NCI-H128 (cell line): ENCODE measurements at regions not wholly inside any gene's neighbourhood (a gene's known extent, or its start where the extent isn't known, plus 50 kb on each side); places are given as distances from the start of the nearest gene placed in this dataset.
"Not testable (repeated sequence)": the region's sequence is repeated elsewhere in the genome, so short reads cannot be mapped to it uniquely, and the experiment has no call there.

Source experiments
- DNase-seq: peaks from one replicate; lab custom pipeline; 2025; ENCODE audit not compliant: unreplicated experiment; lab: John Stamatoyannopoulos, UW

DNA sequence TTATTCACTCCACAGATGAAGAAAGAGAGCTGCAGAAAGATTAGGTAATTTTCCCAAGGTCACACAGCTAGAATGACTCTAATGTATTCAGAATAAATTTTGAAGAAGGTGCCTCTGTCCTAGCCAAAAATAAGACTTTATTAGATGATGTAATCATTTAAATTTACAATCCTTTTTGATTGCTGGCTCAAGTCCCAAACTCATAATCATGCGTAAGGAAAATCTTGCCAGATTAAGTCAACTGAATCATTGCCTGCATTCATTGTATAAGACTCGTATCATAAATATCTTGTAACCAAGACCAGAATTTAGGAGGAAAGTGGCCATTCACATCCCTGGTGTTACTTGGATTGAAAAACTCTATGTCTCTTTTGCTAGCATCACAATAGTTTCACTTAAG lies 53.1 kb upstream of the STK39 start:
- DNase-seq, result no peak

DNA sequence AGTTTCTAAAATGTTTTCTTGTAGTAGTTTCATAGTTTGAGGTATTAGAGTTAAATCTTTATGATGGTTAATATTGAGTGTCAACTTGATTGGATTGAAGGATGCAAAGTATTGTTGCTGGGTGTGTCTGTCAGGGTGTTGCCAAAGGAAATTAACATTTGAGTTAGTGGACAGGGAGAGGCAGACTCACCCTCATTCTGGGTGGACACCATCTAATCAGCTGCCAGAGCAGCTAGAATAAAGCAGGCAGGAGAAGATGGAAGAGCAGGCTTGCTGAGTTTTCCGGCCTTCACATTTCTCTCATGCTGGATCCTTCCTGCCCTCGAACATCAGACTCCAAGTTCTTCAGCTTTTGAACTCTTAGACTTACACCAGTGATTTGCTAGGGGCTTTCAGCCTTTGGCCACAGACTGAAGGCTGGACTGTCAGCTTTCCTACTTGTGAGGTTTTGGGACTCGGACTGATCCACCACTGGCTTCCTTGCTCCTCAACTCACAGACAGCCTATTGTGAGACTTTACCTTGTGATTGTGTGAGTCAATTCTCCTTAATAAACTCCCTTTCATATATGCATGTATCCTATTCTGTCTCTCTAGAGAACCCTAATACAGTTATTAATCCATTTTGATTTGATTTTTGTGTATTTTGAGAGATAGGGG lies 56.8 kb upstream of the STK39 start:
- no peak for DNase-seq

DNA sequence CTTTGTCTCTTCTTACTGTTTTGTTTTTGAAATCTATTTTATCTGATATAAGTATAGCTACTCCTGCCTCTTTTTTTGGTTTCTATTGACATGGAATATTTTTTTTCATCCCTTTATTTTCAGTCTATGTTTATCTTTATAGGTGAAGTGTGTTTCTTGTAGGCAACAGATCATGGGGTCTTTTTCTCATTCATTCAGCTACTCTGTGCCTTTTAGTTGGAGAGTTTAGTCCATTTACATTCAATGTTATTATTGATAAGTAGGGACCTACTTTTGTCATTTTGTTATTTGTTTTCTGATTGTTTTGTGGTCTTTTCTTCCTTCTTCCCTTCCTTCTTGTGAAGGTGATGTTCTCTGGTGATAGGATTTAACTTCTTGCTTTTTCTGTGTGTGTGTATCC lies 60.0 kb upstream of the STK39 start:
- no peak for DNase-seq

DNA sequence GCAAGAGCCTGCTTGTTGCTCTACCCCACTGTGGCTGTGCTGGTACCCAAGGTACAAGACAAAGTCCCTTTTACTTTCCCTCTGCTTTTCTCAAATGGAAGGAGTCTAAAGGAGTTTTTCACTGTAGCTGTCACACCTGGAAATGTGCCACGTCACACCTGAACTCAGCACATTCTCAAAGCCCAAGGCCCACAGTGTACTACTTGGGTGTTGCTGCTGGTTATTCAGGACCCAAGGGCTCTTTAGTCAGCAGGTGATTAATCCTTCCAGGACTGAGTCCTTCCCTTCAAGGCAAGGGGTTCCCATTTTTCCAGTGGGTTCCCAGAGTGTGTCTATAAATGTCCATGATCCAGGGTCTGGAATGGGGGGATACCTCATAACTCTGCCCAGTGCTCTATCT lies 63.2 kb upstream of the STK39 start:
- no peak for DNase-seq

DNA sequence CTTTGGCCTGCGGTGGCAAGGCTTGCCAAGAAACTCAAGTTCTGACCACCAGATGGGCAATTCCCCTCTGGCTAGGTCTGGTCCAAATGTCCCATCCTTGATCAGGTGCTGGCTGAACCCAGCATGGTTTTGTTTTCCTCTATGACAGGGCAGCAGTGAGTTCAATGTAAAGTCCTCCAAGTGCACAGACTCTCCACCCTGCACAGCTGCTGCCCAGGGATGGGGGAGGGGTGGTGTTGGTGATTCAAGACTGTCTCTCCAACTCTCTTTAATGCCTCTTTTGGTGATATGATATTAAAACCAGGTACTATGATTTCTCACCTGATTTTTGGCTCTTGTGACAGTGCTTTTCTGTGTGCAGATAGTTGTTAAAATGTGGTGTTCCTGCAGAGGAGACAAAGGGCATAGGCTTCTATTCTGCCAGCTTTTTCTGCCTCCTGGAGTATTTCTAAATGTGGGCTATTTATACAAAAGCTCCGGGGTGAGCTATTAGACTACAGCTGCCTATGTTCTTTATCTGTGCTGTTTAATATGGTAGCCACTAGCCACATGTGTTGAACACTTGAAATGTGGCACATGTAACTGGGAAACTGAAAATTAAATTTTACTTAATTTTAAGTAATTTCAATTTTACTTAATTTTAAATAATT lies 64.0 kb upstream of the STK39 start:
- DNase-seq, result no peak

DNA sequence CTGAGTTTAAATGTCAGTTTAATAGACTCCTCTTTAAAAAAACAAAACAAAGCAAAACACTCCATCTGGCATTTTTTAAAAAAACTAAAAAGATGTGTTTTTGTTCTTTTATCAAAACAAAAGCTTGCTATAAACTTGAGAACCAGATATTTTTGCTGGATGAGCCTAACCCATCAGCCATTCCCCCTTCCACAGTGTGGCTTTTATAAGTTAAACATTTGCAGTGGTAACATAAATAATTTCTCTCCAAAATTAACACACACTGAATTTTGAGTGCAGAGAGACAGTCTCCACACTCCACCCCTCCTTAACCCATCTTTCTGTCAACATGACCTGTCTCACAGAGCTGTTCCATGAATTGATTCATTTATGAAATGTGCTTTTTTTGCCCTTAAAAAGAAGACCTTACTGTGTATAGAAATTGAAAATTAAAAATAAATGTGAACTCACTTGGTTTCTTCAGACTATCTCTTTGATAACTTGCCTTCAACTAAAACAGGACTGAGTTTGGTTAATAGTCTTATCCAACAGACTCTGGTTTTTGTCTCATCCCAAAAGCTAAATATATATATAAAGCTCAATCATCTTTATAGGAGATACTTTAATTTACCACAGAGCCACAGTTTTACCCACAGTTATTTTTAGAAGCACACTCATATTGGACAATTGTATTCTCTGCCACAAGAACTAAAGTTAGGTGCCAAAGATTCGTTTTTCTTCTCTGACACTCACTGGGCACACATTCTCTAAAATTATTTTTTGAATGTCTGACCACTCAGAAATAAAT lies 64.8 kb upstream of the STK39 start:
- DNase-seq, result no peak

DNA sequence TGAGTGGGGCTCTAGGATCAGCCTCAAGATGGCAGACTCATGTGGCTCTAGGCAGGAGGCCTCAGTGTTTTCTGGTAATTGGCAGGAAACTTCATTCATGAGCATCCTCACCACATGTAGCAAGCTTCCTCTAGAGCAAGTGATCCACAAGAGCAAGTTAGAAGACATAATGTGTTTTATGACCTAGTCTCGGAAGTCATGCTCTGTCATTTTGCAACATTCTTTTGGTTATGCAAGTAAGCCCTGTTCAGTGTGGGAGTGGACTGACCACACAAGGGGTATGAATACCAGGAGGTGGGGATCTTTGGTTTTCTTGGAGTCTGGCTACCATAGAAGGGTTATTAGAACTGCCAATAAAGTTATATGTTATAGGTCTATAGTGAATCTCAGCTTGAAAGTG lies 66.8 kb upstream of the STK39 start:
- no peak for DNase-seq

DNA sequence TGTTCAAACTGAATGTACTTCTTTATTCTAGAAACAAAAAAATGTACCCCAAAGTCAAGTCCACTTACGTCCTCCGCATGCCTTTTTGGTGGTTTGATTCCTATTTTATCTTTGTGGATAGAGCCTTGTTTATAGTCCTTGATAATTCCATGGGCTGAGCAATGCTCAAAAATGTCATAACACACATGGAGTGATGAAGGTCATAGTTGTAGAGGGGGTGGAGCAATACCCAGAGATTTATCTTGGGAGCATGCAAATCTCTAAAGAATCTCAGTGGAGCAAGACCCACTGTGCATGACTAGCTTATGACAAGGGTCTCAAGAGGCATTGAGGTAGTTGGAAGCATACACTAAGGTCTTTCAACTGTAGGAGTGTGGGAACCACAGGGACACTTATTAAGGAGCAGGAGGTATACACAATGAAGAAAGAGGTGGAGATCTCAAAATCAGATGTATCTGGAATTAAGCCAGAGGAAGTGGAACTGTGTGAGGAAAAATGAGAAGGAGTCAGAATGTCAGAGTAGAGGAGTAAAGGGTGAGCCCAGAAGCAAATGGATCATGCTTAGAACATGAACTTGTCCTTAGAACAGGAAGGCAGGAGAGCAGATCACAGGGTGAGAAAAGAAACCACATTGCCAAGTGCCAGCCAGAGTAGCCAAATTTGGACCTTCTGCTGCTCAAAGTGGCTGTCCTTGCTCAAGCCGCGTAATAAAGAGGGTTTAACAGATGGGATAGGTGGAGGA lies 68.1 kb upstream of the STK39 start:
- no peak for DNase-seq

DNA sequence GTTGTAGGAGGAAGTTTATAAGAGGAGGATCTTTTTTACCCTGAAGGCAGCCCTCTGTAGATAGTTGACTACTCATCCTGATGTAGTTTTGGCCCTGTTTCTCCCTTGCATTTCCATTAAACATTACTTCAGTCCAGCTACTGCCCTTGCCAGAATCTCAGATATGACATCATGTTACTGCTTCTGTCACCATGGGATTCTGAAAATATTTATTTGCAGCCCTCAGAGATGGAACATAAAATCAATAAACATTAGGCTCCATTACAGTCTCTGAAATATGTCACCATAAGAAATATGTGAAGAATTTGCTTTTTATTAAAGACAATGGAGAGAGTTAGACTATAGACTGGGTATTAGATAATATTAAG lies 68.7 kb upstream of the STK39 start:
- DNase-seq, result no peak

DNA sequence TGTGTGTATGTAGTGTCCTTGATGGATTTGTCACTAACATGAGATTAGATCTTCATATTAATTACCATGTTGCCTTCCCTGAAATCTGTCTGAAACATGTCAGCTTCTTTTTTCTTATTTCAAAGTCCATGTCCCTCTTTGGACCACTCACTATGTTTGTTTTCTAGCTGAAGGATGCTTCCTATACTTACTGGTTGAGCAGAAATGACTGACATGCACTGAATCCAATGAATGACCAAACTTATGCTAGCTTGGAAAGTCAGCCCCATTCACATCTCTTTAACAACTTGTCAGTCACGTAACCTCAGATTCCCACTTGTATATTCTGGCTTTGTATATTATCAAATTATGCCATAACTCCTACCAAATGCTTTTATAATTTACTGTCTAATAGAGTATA lies 69.9 kb upstream of the STK39 start:
- no peak for DNase-seq

DNA sequence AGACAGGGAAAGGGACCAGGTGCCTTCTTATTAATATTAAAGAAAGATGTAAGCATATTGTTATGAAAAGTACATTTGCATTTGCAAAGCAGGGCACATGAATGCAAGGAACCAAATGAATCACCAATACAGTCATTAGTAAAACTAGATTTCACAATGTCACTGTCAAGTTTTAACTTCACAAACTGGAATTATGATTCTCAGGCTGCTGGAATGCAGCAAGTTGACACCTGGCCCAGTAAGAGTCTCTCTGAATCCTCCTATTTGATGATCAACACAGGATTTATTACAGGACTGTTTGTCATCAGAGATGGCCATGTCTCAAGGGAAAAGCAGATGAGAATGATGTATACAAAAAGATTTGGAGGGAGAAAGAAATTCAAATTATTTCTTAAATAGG lies 72.9 kb upstream of the STK39 start:
- no peak for DNase-seq

DNA sequence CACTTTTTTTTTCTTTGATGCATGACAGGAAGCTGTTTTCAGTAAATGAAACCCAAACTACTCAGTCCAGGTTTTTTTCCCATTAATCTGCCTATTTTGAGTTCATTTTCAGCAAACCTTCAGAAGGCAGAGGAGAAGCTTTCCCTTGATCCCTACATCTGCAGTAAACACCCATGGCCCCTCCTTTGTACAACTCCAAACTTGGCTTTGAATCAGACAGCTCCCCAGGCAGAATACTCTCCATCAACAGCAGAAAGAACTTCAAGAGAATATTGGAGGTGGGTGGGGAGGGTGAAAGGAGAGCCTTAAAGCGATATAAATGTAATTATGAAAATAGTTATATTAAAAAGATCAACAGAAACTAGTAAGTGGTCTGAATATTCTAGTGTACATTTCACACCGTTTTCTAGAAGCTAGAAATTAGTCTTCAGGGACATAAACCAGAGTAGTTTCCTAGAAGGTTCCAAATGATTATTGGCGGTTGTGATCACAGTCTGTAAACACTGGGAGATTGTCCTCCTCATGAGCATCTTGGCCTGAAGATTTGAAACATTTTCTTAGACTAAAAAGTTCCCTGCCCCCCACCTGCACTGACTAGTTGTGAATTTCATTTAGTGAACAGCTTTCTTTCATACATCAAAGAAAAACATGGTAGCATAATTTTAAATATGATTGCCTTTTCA lies 75.1 kb upstream of the STK39 start:
- DNase-seq, result no peak

DNA sequence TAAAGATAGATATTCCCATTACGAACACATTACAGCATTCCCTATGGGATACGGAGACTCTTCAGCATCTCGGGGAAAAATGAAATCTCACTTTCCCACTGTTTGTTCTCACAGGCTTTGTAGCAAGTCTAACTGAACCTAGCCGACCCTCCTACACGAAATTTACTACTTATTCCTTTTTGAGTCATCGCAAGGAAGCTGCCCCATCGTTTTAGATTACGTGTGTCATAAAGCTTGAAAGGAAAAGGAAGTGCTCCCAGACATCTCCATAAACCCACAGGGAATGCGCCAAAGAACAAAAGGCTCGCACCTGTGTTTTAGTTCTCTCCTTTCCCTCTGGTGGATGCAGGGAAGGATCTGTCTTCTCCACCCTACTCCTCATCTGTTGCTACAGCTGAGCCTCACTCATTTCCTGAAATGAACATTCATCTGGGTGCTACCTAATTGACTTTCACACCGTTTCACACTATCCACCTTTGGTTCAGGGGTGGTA lies 76.2 kb upstream of the STK39 start:
- no peak for DNase-seq

DNA sequence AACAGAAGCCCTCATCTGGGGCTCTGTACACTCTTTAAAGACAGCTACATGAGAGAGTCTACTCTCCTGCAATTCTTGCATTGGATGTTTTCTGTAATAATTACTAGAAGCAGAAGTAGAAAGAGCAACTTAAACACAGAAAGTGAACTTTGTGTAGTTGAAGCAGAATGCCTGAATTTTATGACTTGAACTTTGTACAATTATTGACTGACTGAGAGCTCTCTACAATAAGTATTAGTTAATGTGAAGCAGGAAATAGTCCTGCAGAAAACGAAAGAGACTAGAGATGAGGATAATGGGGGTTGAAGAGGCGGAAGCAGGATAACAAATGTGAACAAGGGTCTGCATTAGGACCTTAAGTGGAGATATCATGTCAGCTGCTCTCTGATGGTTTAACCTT lies 79.2 kb upstream of the STK39 start:
- DNase-seq, result no peak

DNA sequence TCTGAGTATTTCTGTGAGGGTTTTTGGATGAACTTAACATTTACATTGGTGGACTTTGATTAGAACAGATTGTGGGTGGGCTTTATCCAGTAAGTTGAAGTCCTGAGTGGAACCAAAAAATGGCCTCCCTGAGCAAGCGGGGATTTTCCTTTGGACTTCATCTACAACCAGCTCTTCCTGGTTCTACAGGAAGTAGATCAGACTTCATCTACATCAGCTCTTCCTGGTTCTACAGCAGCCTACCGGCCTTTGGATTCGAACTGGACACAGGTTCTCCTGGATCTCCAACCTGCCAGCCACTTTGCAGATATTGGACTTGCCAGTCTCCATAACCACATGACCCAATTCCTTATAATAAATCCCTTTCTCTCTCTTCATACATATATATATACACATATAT lies 79.9 kb upstream of the STK39 start:
- no peak for DNase-seq

DNA sequence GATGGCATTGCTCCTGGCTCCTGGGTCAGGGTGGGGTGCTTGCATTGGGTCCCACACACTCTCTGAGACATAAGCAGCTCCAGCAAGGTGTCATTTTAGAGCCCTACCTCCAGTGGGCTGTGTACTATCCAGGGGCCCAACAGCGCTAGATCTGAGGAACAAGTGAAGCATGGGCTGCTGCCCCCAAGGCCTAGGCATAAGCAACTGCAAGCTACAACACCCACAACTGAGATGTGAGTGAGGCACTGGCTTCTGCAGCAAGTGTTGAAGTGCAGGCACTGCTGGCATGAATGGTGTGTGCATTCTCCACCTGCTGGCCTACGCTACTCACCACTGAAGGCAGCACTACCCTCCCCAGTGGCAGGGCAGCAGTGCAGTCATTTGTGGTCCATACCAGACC lies 81.0 kb upstream of the STK39 start:
- DNase-seq, result no peak

DNA sequence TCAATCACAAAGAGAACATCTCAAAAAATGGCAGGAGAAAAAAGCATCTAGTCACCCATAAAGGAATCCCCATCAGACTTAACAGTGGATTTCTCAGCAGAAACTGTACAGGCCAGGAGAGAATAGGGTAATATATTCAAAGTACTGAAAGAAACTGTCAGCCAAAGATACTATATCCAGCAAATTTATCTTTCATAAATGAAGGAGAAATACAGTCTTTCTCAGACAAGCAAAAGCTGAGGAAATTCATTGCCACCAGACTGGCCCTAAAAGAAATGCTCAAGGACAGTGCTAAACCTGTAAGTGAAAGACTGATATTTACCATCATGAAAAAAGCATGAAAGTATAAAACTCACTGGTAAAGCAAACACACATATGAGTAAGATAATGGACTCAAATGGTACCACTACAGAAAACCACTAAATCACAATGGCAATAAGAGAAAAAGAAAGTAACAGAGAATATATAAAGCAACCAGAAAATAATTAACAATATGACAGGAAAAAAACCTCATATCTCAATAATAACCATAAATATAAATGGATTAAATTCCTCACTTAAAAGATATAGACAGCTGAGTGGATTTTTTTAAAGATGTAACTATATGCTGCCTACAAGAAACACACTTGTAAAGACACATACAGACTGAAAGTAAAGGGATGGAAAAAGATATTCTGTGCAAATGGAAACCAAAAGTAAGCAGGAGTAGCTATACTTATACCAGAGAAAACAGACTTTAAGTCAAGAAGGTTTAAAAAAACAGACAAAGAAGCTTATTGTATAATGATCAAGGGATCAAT lies 83.4 kb upstream of the STK39 start:
- DNase-seq, result no peak

DNA sequence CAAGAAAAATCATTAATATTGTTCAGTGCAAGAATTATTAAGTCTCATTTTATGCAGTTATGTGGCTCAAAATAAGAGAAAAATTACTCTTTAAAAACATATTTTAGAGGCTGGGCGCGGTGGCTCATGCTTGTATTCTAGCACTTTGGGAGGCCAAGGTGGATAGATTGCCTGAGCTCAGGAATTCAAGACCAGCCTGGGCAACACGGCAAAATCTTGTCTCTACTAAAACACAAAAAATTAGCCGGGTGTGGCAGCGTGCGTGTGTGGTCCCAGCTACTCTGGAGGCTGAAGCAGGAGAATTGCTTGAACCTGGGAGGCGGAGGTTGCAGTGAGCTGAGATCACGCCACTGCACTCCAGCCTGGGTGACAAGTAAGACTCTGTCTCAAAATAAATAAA lies 87.9 kb upstream of the STK39 start:
- not testable (repeated sequence) for DNase-seq

DNA sequence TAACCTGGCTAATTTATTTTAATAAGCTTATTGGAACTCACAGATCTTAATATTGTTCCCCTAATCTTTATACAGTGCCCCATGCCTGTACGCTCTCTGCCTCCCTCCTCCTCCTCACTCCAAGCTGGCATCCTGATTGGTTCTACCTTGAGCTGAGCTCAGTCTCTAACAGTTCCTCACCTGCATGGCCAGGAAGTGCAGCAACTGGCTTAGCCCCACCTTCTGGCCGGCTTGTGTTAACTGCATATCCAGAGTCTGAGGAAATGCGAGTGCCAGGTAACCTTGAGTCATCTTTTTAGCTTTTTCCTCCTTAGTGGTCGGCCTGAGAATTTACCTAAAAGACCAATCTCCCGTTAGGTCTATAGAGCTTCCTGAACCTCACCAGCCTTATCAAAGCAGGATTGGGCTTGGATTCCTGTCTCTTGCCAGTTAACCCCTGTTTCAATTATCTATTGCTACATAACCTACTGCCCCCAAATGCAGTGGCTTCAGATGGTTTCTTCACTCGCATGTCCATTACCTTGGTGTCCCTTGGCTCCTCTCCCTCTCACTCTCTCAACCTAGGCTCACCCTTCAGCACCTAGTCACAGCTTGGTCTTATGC lies 89.5 kb upstream of the STK39 start:
- DNase-seq, result no peak

DNA sequence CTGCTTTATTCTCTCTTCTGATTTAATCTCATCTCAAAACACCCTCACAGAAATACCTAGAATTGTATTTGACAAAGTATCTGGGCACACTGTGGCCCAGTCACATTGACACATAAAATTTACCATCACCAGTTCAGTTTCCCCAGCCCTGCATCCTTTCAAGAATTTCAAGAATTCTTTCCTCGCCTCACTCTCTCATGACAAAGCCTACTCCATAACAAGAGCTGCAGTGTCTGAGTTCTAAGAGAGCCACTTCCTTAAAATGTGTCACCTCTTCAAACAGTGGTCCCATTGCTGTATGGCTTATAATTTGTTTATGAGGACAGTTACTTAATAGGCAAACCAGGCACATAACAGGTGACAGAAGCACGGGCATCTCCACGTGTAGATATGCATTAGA lies 90.9 kb upstream of the STK39 start:
- no peak for DNase-seq
